Transverse colon (tissue), 3 donors: ENCODE measurements at regions not wholly inside any gene's neighbourhood (a gene's known extent, or its start where the extent isn't known, plus 50 kb on each side); places are given as distances from the start of the nearest gene placed in this dataset.
"Not testable (repeated sequence)": the region's sequence is repeated elsewhere in the genome, so short reads cannot be mapped to it uniquely, and the experiment has no call there.

Source experiments
- CTCF ChIP-seq, 5 experiments: fragments of 200-600 bp in 3 of 5; fragments of 450-650 bp in 2 of 5; sonication (generic) in 3 of 5; IDR thresholded peaks; 1 replicate in 2 of 5; 2 replicates in 3 of 5; pipeline ENCODE4 v1.5.1; 2016 to 2017; ENCODE audit warnings: antibody characterized with exemption in 5 of 5, inconsistent platforms in 3 of 5, mild to moderate bottlenecking in 2 of 5, moderate library complexity in 1 of 5
- POLR2A ChIP-seq: fragments of 450-650 bp; IDR thresholded peaks from one replicate; pipeline ENCODE4 v1.6.1; 2016; ENCODE audit warnings: antibody characterized with exemption, mild to moderate bottlenecking, moderate library complexity

- not testable (repeated sequence) for TF ChIP-seq CTCF (IDR thresholded peaks at IDR 0.05); POLR2A
These were observed 100.1 kb downstream of the BUB3 start for GRCh38 chr10:123254343-123254742.
